HepG2 (cell line): ENCODE measurements at regions not wholly inside any gene's neighbourhood (a gene's known extent, or its start where the extent isn't known, plus 50 kb on each side); places are given as distances from the start of the nearest gene placed in this dataset.

ENCODE experiments used
- ATAC-seq: fragments of 200-7000 bp; cut with Tn5 transposase; 3 replicates; pipeline ENCODE4 v1.9.1; 2020; ENCODE audit warnings: mild to moderate bottlenecking, moderate library complexity
- BruUV-seq: library from RNA; stranded (reverse); fragments of 400-500 nt; replicated peaks from 2 replicates; lab custom pipeline; 2021; lab: Mats Ljungman, UMichigan
- CTCF ChIA-PET: fragments of 300-600 bp; formaldehyde crosslinking; extraction: SDS; loops from one replicate; lab custom pipeline; 2021; ENCODE audit warnings: low total read pairs, inconsistent platforms, low intra/inter-chr PET ratio; lab: Yijun Ruan, JAX
- POLR2A ChIA-PET: fragments of 350-600 bp; sonication (Branson Sonifier 250); formaldehyde crosslinking; loops from one replicate; lab custom pipeline; 2020; ENCODE audit warnings: antibody characterized with exemption, inconsistent platforms; lab: Yijun Ruan, JAX
- DNase-seq: peaks from one replicate; pipeline ENCODE4 v3.0.0-alpha.2; 2015; ENCODE audit warnings: low spot score
- FAIRE-seq: peaks from 3 replicates; lab custom pipeline; 2011; peaks lifted over from hg19 to GRCh38; lab: Jason Lieb, UNC
- H2AFZ ChIP-seq: one replicate; pipeline ENCODE4 v1.6.1; 2011; ENCODE audit warnings: low read length, inconsistent platforms
- H3K27ac ChIP-seq: fragments of 300-600 bp; 3 replicates; pipeline ENCODE4 v1.8.0; 2011; ENCODE audit warnings: mixed run types, mild to moderate bottlenecking, mixed read lengths, low read length, inconsistent platforms; ENCODE audit not compliant: insufficient read depth; ENCODE audit errors: extremely low read length
- H3K27me3 ChIP-seq, 2 experiments: fragments of 200-600 bp in 1 of 2; 2 replicates in 1 of 2; 3 replicates in 1 of 2; pipeline versions ENCODE4 v1.6.0 to v1.8.0; 2011; ENCODE audit warnings: low read length in 2 of 2, mild to moderate bottlenecking in 2 of 2, moderate library complexity in 2 of 2, inconsistent platforms in 1 of 2; ENCODE audit not compliant: insufficient read depth in 2 of 2, control insufficient read depth in 1 of 2
- H3K36me3 ChIP-seq, 2 experiments: fragments of 200-600 bp in 1 of 2; replicated peaks in 1 of 2; 2 replicates in 1 of 2; 3 replicates in 1 of 2; pipeline versions ENCODE4 v1.5.1 to v1.8.0; 2011; ENCODE audit warnings: low read length in 2 of 2, inconsistent platforms in 1 of 2; ENCODE audit not compliant: insufficient read depth in 2 of 2, control insufficient read depth in 1 of 2
- H3K4me1 ChIP-seq: 2 replicates; pipeline ENCODE4 v1.5.1; 2012; ENCODE audit warnings: low read length, inconsistent platforms; ENCODE audit not compliant: insufficient read depth
- H3K4me2 ChIP-seq: 2 replicates; pipeline ENCODE4 v1.6.0; 2011; ENCODE audit warnings: low read depth, low read length, inconsistent platforms
- H3K4me3 ChIP-seq, 3 experiments: fragments of 200-600 bp in 1 of 3; sonication (generic), shearing (Covaris generic) in 1 of 3; replicated peaks in 1 of 3; 2 replicates each; pipeline ENCODE4 v1.5.1; 2011 to 2016; ENCODE audit warnings: low read length in 3 of 3, inconsistent platforms in 2 of 3, low read depth in 2 of 3, mild to moderate bottlenecking in 2 of 3, control low read depth in 1 of 3, mixed read lengths in 1 of 3; ENCODE audit not compliant: insufficient read depth in 1 of 3
- H3K79me2 ChIP-seq: one replicate; pipeline ENCODE4 v1.6.1; 2011; ENCODE audit warnings: low read length, inconsistent platforms; ENCODE audit not compliant: insufficient read depth
- H3K9ac ChIP-seq: 2 replicates; pipeline ENCODE4 v1.6.0; 2011; ENCODE audit warnings: mild to moderate bottlenecking, low read depth, low read length, inconsistent platforms; ENCODE audit not compliant: insufficient read depth
- H3K9me3 ChIP-seq: 2 replicates; pipeline ENCODE4 v1.5.1; 2012; ENCODE audit warnings: mild to moderate bottlenecking, low read length
- H4K20me1 ChIP-seq: 2 replicates; pipeline ENCODE4 v1.6.0; 2011; ENCODE audit warnings: inconsistent platforms, mild to moderate bottlenecking, low read length, moderate library complexity; ENCODE audit not compliant: insufficient read depth
- BRD4 ChIP-seq: sonication (generic); formaldehyde crosslinking; IDR thresholded peaks from 2 replicates; pipeline ENCODE4 v1.4.0; 2020; ENCODE audit warnings: missing genetic modification reagents
- HNF1A ChIP-seq, 2 experiments: sonication (generic) in 1 of 2; formaldehyde crosslinking in 1 of 2; IDR thresholded peaks; 2 replicates each; pipeline versions ENCODE4 v1.4.0 to v1.6.1; 2016 to 2020; ENCODE audit warnings: borderline replicate concordance in 1 of 2, low read depth in 1 of 2, mild to moderate bottlenecking in 1 of 2, missing genetic modification reagents in 1 of 2
- IRX3 ChIP-seq: sonication (generic); formaldehyde crosslinking; IDR thresholded peaks from 2 replicates; pipeline ENCODE4 v1.8.1; 2023; ENCODE audit warnings: mild to moderate bottlenecking, low read depth, missing genetic modification reagents, borderline replicate concordance
- LCORL ChIP-seq, 2 experiments: fragments of 450-650 bp in 1 of 2; sonication (generic) in 1 of 2; formaldehyde crosslinking in 1 of 2; IDR thresholded peaks; 2 replicates each; pipeline versions ENCODE4 v1.5.0 to v1.6.1; 2017 to 2020; ENCODE audit warnings: antibody characterized with exemption in 1 of 2, missing genetic modification reagents in 1 of 2
- MLX ChIP-seq: IDR thresholded peaks from 2 replicates; pipeline ENCODE4 v1.6.1; 2016
- NFATC3 ChIP-seq: sonication (generic); formaldehyde crosslinking; IDR thresholded peaks from 2 replicates; pipeline ENCODE4 v1.5.1; 2020; ENCODE audit warnings: mild to moderate bottlenecking, missing genetic modification reagents
- SNAI1 ChIP-seq: sonication (generic); formaldehyde crosslinking; IDR thresholded peaks from 2 replicates; pipeline ENCODE4 v1.5.0; 2020; ENCODE audit warnings: mild to moderate bottlenecking, missing genetic modification reagents, borderline replicate concordance
- TRAFD1 ChIP-seq: sonication (generic); formaldehyde crosslinking; IDR thresholded peaks from 2 replicates; pipeline ENCODE4 v1.5.1; 2020; ENCODE audit warnings: missing genetic modification reagents, mild to moderate bottlenecking, borderline replicate concordance
- ZBTB46 ChIP-seq: sonication (generic); formaldehyde crosslinking; IDR thresholded peaks from 2 replicates; pipeline ENCODE4 v1.4.0; 2020; ENCODE audit warnings: mild to moderate bottlenecking, missing genetic modification reagents, borderline replicate concordance
- ZFYVE20 ChIP-seq: sonication (generic); formaldehyde crosslinking; IDR thresholded peaks from 2 replicates; pipeline ENCODE4 v1.8.0; 2023; ENCODE audit warnings: low read depth, mild to moderate bottlenecking, moderate library complexity, missing genetic modification reagents, borderline replicate concordance
- ZNF503 ChIP-seq: sonication (generic); formaldehyde crosslinking; IDR thresholded peaks from 2 replicates; pipeline ENCODE4 v1.4.0; 2020; ENCODE audit warnings: missing genetic modification reagents
- ZNF570 ChIP-seq: sonication (generic); formaldehyde crosslinking; IDR thresholded peaks from 2 replicates; pipeline ENCODE4 v1.4.0; 2020; ENCODE audit warnings: mild to moderate bottlenecking, missing genetic modification reagents, borderline replicate concordance
- ZNF709 ChIP-seq: sonication (generic); formaldehyde crosslinking; IDR thresholded peaks from 2 replicates; pipeline ENCODE4 v1.5.0; 2020; ENCODE audit warnings: mild to moderate bottlenecking, missing genetic modification reagents
- ZSCAN29 ChIP-seq: sonication (generic); formaldehyde crosslinking; conservative IDR thresholded peaks from 2 replicates; pipeline ENCODE4 v1.4.0; 2020; ENCODE audit warnings: mild to moderate bottlenecking, missing genetic modification reagents
- whole genome bisulfite sequencing: methylation state at CpG from one replicate; pipeline ENCODE4 v1.1.6; 2017; ENCODE audit warnings: low lambda C conversion rate; 5-methylcytosine and 5-hydroxymethylcytosine counted together
- in situ Hi-C: cut with HindIII; loops from 2 replicates; pipeline ENCODE4 v1.10.0; 2017; ENCODE audit warnings: low pct_unique_long_range_greater_than_20kb; ENCODE audit not compliant: extremely low pct_ligation_motif_present
- intact Hi-C: fragments of 100-400 bp; cut with micrococcal nuclease; formaldehyde crosslinking; loops from one replicate; pipeline ENCODE4 v1.10.0; 2022; ENCODE audit not compliant: unreplicated experiment

- CTCF ChIA-PET = no interaction called here
- Histone ChIP-seq H3K4me3 (no peak overlapping the region), H3K9ac (no peak overlapping the region), H3K9me3 (no peaks in the 10 kb centered on the region), H3K79me2 (no peaks in the 10 kb centered on the region), H2AFZ (no peak overlapping the region), H3K27me3 (no peaks in the 10 kb centered on the region), H4K20me1 (no peaks in the 10 kb centered on the region), H3K36me3 (no peaks in the 10 kb centered on the region), H3K4me1 (no peaks in the 10 kb centered on the region), H3K27ac (no peak overlapping the region), H3K4me2 (no peak overlapping the region)
- no TSS peak for BruUV-seq
- FAIRE-seq = no peak
- TF ChIP-seq ZBTB46 = no peak
- TF ChIP-seq LCORL (IDR thresholded peaks at IDR 0.05) = no peak
- TF ChIP-seq LCORL (CRISPR knock-in tag; IDR thresholded peaks at IDR 0.05) = no peak
- no peak for TF ChIP-seq ZNF570 (CRISPR knock-in tag)
- TF ChIP-seq HNF1A (IDR thresholded peaks at IDR 0.05; ENCODE audit: low read depth) = no peak
- TF ChIP-seq HNF1A (CRISPR knock-in tag; IDR thresholded peaks at IDR 0.05; ENCODE audit: borderline replicate concordance) = no peak
- TF ChIP-seq ZSCAN29 = no peak
- no peak for TF ChIP-seq BRD4 (CRISPR knock-in tag)
- no peak for TF ChIP-seq ZNF503 (CRISPR knock-in tag)
- no peak for TF ChIP-seq IRX3 (CRISPR knock-in tag)
- no peak for TF ChIP-seq TRAFD1
- no peak for TF ChIP-seq SNAI1 (CRISPR knock-in tag)
- no peak for TF ChIP-seq NFATC3 (CRISPR knock-in tag)
- no peak for TF ChIP-seq ZFYVE20 (CRISPR knock-in tag)
- no peak for TF ChIP-seq ZNF709 (CRISPR knock-in tag)
- no peak for TF ChIP-seq MLX
- POLR2A ChIA-PET = no interaction called here
- 0% methylated on average over 1 of the region's 1 CpG for WGBS
- intact Hi-C loops = no loop called here
- in situ Hi-C loops = no loop called here
- no peak for DNase-seq
- ATAC-seq = no peak
These were observed 167.6 kb downstream of the SOX3 start for GRCh38 chrX:140337263-140337662.
